GM19240 (cell line): ENCODE measurements at regions not wholly inside any gene's neighbourhood (a gene's known extent, or its start where the extent isn't known, plus 50 kb on each side); places are given as distances from the start of the nearest gene placed in this dataset.
A peak's percentile ranks its signal among the peaks of the same experiment; 100 is the strongest.
"Not testable (repeated sequence)": the region's sequence is repeated elsewhere in the genome, so short reads cannot be mapped to it uniquely, and the experiment has no call there.

Experiments
- DNase-seq: peaks from one replicate; pipeline ENCODE4 v3.0.0; 2011; ENCODE audit warnings: low spot score; ENCODE audit not compliant: insufficient read length

- no peak for DNase-seq
These were observed 156.2 kb downstream of the RHOU start for GRCh38 chr1:228891272-228892034.

GRCh38 chr1:228892200-228892599 is 156.9 kb downstream of the RHOU start:
- not testable (repeated sequence) for DNase-seq

GRCh38 chr1:228894442-228894989 is 159.2 kb downstream of the RHOU start:
- no peak for DNase-seq

- no peak for DNase-seq
These were observed 162.6 kb downstream of the RHOU start for GRCh38 chr1:228897901-228898300.

GRCh38 chr1:228898582-228898992 is 163.3 kb downstream of the RHOU start:
- DNase-seq, result peak; percentile 14

- DNase-seq, result no peak
These were observed 164.2 kb downstream of the RHOU start for GRCh38 chr1:228899421-228899956.

GRCh38 chr1:228900099-228900885 is 165.0 kb downstream of the RHOU start:
- no peak for DNase-seq

GRCh38 chr1:228900886-228901392 is 165.7 kb downstream of the RHOU start:
- no peak for DNase-seq

- DNase-seq, result no peak
These were observed 166.8 kb downstream of the RHOU start for GRCh38 chr1:228901936-228902681.

GRCh38 chr1:228902781-228903433 is 167.6 kb downstream of the RHOU start:
- DNase-seq, result no peak

GRCh38 chr1:228903434-228904071 is 168.3 kb downstream of the RHOU start:
- DNase-seq, result no peak

GRCh38 chr1:228904222-228904621 is 168.9 kb downstream of the RHOU start:
- DNase-seq, result no peak

- no peak for DNase-seq
These were observed 170.4 kb downstream of the RHOU start for GRCh38 chr1:228905701-228906101.

GRCh38 chr1:228906223-228906860 is 171.1 kb downstream of the RHOU start:
- no peak for DNase-seq

GRCh38 chr1:228911225-228912210 is 176.2 kb downstream of the RHOU start:
- DNase-seq, result no peak

GRCh38 chr1:228913626-228914414 is 178.5 kb downstream of the RHOU start:
- no peak for DNase-seq

GRCh38 chr1:228914700-228915099 is 179.4 kb downstream of the RHOU start:
- no peak for DNase-seq

GRCh38 chr1:228917342-228917741 is 182.1 kb downstream of the RHOU start:
- no peak for DNase-seq
